Colon (tissue), 2 donors: ENCODE measurements at regions not wholly inside any gene's neighbourhood (a gene's known extent, or its start where the extent isn't known, plus 50 kb on each side); places are given as distances from the start of the nearest gene placed in this dataset.

Source experiments
- FAIRE-seq: peaks from 2 replicates; lab custom pipeline; 2012; peaks lifted over from hg19 to GRCh38; lab: Jason Lieb, UNC
- donor health status: control.
- donor health status: control.

DNA sequence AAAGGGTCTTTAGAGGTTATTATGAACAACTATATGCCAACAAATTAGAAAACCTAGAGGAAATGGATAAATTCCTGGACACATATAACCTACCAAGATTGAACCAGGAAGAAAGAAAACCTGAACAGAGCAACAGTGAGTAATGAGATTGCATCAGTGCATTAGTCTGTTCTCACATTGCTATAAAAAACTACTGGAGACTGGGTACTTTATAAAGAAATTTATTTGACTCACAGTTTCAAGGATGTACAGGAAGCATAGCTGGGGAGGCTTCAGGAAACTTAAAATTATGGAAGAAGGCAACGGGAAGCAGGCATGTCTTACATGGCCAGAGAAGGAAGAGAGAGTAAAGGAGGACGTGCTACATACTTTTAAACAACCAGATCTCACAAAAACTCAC, 70.8 kb upstream of the GNAZ start:
- no peak for FAIRE-seq

DNA sequence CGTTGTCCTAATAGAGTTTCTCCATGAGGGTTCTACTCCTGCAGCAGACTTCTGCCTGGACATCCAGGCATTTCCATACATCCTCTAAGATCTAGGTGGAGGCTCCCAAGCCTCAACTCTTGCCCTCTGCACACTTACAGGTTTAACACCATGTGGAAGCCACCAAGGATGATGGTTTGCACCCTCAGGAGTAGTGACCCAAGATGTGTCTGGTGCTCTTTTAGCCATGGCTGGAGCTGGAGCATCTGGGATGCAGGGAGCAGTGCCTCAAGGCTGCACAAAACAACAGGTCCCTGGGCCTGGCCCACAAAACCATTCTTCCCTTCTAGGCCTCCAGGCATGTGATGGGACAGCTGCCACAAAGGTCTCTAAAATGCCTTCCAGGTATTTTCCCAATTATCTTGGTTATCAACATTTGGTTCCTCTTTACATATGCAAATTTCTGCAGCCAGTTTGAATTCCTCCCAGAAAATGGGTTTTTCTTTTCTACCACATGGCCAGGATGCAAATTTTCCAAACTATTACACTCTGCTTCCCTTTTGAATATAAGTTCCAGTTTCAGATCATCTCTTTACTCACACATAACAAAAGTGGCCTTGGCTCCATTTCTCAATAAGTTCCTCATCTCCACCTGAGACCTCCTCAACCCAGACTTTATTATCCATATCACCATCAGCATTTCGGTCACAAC, 69.5 kb upstream of the GNAZ start:
- FAIRE-seq: no peak

GRCh38 chr22:23001463-23001862, 68.9 kb upstream of the GNAZ start:
- no peak for FAIRE-seq

GRCh38 chr22:23002612-23003180, 67.6 kb upstream of the GNAZ start:
- FAIRE-seq: no peak

- no peak for FAIRE-seq
These were observed 62.5 kb upstream of the GNAZ start for GRCh38 chr22:23007823-23008222.

DNA sequence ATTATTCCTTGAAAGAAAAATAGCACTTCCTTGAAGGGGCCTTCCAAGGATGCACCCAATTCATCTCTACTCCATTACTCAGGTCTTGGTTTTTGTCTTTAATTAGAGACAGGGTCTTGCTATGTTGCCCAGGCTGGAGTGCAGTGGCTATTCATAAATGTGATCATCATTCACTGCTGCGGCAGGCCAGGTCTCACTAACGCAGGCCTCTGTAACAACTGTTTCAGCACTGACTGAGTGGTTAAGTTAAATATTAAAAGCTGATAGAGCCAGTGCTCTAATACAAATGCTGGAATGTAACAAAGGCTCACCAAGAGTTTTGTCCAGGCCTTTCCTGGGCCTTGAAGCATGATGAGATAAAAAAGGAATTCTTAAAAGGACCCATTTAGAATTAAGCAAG, 61.4 kb upstream of the GNAZ start:
- no peak for FAIRE-seq
